Left kidney (tissue), 1 donor: ENCODE measurements at regions not wholly inside any gene's neighbourhood (a gene's known extent, or its start where the extent isn't known, plus 50 kb on each side); places are given as distances from the start of the nearest gene placed in this dataset.
"Not testable (repeated sequence)": the region's sequence is repeated elsewhere in the genome, so short reads cannot be mapped to it uniquely, and the experiment has no call there.

ENCODE experiments used
- DNase-seq: peaks from one replicate; pipeline ENCODE4 v3.0.0-alpha.2; 2013

DNA sequence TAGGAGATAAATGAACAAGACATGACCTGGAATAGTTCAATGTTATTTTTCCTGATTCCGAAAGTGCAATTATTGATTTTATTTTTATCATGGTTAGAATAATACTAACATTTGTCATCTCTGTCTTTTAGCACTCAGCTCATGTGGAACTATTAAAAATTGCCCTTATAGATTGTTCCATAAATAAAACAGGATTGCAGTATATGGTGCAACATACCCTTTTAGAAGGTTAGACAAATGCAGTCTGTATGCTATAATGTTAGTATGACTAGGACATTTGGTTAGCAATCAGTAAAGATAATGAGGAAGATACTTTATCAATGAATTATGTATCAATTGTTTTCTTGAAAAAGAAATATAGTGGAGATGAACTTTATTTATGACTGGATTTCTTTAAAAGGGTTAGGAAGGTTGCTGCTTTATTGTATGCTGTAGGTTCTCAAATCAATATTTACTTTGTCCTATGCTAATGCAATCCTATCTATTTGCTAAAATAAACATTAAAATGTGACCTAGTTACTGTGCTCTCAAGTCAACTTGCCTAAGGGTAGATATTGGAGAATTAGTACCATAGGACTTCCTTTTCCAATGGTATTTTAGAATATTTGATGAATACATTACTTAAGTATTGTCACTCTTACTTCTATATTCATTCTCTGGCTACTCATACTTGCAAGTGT is 348.9 kb upstream of the ISL1 start:
- DNase-seq = no peak

DNA sequence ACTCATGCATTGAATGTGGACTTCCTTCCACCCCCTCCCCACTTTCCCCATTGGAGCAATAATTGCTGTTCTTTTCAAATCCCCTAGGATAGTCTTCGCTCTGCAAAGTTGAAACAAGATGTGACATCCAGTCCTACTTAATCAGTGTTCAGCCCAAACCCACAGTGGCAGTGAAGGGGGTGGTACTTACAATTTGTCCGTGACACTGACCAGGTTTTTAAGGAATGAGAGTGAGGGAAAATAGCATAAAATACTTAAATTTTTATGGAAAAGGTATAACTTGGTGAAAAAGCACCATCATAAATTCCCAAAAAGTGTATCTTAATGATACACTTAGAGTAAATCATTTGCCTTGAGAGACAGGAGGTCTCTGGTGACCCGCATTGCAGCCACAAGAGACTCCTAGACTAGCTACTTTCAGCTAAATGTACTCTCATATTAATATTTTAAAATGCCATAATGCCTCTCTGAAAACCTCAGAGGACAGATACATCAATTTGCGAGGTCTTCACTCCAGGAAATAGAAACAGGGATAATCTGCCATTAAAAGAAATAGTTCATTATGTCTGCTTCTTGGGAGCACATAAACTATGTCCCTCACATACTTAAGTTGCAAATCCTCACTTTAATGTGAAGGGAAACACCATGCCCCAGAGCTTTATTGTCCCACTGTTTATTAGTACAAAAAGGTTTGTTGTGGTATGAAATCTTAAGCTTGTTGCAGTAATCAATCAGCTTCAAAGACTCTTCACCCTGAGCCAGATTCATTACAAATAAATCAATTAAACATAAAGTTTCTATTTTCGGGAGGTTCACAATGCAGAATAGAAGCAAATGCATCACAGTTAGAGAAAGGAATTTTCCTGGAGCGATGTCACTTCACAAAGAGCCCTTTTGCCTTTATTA is 343.6 kb upstream of the ISL1 start:
- DNase-seq = no peak

DNA sequence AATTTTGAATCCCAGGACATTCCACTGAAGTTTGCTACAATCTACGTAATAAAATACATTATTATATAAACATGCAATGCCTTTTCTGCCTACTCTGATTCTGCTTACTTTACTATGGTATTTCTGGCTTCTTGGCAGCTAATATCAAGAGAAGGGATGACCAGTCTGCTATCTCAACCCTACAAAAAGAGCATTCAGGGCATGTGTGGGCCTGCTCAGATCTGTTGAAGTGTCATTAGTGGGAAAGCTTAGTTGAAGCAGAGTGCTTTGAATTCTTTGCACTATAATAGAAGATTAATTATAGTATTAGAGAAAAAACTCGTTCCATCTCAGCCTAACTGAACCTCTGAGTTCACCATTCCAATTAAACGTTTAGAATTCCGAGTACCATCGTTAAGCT is 339.5 kb upstream of the ISL1 start:
- no peak for DNase-seq

DNA sequence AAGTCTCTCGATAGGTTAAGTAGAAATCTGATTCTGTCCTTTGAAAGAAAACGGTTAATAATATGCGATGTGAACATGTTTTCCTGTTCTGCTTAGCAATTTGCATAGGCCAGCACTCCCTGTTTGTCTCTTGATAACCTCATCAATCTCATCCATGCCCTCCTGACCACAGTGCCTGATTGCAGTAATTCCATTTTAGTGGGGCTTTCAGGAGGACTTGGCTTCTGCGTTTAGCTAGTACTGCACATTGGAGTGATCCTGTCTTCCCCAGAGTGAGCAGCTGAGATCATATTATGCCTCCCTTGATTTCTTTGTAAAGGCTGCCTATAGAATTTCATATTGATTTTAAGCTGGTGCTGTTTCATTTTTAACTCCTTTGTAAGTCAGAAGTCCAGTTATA is 335.9 kb upstream of the ISL1 start:
- no peak for DNase-seq

DNA sequence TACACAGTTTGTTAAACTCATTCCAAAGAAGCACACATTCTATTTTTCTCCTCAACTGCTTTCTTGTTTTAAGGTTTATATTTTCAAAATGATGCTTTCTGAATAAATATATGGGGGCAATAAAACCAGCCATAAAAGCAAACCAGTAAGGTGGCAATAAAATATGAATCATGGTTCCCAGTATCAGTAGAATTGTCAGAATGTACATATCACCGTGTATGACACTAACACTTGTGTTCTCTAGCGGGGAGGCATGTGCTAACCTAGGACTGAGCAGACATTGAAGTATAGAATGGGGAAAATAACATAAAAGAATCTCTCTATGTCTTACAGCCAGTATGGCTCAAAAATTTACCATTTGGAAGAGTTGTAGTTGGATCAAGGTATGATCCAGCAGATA is 329.9 kb upstream of the ISL1 start:
- DNase-seq = no peak

DNA sequence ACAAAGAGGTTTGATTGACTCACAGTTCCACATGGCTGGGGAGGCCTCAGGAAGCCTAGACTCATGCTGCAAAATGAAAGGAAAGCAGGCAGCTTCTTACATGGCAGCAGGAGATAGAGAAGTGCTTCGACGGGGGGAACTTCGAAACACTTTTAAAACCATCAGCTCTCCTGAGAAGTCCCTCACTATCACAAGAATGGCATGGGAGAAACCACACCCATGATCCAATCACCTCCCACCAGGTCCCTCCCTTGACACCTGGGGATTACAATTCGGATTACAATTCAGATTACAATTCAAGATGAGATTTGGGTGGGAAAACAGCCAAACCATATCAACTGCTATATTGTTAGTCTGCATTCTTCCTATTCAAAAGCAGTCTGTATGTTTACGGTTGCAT is 322.3 kb upstream of the ISL1 start:
- DNase-seq = no peak

DNA sequence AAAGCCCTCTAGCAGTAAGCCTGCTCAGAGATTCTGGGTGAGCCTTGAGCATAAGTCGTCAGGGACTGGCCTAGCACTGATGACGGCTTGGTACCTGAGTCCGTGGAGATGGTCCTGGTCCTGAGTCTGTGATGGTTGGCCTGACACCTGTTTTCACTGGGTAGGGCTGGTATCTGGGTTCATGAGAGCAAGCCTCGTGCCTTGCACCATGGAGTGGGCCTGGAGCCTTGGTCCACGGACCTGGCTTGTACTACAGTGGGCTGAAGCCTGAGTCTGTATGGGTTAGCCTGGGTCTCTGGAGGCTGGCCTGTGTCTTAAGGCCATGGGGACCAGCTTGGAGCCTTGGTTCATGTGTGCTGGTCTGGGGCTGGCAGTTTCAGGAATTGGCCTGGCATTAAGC is 310.3 kb upstream of the ISL1 start:
- DNase-seq = no peak

DNA sequence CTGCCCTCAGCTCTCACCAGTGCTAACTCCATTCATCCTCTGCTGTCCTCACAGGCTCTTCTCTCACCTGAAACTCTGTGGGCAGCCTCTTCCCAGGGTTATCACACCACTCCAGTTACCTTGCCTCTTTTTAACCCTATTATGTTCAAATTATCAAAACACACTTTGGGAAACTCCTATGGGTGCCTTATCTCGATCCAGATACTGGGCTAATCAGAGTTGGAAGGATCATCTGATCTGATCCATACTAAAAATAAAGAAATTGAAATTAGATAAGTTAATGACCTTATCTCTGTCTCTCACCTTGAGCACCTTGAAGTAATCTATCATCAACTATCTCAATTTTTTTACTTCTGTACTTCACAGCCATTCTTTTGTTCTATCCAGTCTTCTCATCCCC is 300.5 kb upstream of the ISL1 start:
- no peak for DNase-seq

DNA sequence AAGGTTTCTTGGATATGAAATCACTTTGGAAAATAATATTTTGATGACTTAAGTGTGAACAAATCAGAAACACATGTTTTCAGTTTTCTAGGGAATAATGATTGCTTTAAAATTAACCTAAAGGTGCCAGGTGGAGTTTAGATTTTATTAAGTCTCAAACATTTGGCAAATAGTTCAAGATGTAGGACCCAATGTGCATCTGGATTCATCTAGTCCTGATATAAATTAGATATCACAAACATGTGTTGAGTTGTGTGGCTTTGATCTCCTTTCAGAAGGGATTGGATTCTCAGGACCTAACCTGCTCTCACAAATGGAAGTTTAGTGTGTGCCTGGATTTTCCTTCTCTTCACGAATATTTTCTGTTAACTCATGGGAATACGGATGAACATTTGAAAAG is 291.4 kb upstream of the ISL1 start:
- DNase-seq = no peak

DNA sequence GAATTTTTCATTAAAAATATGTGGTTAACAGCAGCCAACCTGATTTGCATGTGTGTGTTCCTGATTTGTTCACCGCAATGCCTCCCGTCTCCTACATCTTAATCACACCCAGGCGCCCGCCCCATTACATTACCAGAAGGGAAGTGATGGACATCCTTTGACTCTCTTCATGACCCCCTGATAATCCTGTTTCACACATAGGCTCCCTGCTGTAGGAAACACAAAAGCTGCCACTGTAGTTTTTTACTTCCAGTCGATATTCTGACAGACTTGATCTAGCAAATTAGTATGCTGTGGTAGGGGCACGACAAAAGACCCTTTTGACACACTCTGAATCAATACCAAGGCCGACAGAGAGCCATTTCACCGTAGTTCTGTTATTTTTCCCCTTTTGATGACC is 287.8 kb upstream of the ISL1 start:
- no peak for DNase-seq

DNA sequence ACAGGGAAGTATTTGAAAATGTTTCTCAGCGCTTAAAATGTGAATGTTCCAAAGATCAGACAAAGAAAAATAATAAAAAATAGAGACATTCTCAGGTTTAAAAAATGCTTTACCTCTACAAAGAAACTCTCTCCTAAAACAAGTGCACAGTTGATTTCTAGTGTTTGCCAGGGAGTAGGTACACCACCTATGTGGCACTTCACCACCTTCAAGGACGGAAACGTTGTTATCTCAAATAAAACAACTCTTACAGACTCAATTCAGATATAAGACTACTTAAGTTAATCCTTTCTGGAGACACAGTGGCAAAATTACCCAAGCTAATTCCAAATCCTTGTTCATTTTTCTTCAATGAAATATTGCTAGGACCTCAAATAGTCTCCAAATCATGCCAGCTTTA is 286.4 kb upstream of the ISL1 start:
- DNase-seq = no peak

DNA sequence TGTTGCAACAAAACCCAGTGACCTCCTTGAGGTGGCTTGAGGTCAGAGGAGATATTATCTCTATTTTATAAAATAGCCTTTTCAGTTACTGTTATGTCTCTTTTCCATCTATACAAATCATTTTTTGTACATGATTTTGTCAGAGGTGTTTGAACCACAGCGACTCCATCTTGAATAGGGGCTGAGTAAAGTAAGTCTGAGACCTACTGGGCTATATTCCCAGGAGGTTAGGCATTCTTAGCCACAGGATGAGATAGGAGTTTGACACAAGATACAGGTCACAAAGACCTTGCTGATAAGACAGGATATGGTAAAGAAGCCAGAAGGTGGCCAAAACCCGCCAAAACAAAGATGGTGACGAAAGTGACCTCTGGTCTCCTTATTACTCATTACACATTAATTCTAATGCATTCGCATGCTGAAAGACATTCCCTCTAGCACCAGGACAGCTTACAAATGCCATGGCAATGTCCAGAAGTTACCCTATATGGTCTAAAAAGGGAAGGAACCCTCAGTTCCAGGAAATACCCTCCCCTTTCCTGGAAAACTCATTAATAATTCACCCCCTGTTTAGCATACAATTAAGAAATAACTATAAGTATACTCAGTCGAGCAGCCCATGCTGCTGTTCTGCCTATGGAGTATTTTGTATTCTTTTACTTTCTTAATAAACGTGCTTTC is 283.9 kb upstream of the ISL1 start:
- DNase-seq = no peak

DNA sequence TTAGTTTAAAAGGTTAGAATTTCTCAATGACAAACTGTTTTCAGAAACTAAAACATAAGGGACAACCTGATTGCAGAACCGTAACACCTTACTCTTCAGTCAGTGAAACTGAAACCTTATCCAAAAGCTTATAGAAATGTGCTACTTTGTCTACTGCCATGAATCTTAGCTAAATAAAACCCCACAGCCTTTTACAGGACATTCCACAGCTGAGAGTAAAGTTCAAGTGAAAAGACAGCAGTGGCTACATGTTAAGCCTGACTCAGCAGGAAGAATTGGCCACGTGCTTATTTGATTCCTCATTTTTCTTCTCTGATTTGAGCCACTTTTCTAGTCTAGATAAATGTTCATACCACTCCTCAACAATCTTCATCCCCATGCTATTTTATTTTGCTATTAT is 278.7 kb upstream of the ISL1 start:
- DNase-seq = peak; percentile 0

DNA sequence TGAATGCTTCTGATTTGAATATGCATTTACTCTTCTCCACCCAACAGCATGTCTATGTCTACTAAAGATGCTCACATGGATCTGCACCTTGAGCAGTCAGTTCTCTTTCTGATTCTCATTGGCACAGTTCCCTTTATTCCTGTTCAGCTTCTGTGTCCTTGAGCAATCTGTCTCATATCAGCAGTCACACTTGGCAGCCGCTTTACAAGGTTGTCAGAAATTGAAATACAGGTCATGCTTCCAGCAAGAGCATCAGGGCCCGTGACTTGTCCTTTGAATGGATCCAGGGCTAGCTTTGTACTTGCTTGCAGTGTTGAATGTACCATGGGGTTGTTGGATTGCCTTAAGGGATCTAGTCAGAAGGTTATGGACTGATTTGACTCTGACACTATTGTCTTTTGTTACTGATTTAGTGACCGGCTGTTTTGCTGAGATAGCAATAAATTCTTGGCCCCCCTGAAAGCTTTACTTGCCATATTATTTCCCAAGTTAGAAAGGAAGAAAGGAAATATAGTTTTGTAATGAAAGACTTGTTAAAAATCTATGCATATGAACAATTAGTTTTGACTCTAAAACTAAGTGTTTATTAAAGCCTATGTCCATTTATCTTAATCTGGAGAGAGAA is 273.4 kb upstream of the ISL1 start:
- no peak for DNase-seq

DNA sequence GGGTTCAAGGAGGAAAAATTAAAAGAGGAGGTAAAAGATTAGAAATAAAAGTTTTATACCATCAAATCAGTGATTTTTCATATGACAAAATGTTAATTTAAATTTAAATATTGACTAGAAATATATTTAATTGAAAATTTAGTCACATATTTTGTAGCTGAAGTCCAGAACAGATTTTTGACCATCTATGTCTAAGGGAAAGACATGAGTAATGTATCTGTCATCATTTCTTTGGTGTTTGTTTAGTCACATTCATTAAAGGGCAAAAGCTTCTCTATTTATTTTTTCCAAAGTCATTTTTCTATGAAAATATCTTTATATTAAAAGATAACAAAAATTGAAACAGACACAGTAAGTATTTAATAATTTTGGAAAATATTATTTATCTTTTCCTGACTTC is 252.0 kb upstream of the ISL1 start:
- no peak for DNase-seq

DNA sequence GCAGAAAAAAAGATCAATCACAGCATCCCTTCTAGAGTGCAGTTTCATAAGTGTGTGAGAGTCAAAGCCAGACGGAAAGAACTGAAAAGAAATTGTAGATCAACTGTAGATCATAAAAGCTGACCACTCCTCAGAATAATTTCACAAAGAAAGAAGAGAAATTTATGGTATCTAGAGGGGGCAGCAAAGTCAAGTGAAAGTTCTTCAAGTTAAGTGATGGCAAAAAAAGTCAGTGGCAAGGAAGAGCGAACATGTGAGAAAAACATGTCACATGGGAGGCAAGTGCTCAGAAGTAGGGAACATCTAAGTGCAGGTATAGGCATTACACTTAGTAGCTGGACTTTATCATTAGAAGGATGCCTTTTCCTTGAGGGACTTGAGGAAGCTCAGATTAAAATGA is 245.1 kb upstream of the ISL1 start:
- DNase-seq = no peak

DNA sequence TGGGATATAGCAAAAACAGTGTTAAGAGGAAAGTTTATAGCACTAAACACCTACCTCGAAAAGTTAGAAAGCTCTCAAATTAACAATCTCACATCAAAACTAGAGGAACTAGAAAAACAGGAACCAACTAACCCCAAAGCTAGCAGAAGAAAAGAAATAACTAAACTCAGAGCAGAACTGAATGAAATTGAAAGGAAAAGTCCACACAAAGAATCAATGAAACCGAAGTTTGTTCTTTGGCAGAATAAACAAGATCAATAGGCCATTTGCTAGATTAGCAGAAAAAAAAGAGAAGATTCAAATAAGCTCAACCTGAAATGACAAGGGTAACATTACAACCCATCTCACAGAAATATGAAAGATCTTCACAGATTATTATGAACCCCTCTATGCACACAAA is 234.8 kb upstream of the ISL1 start:
- no peak for DNase-seq

DNA sequence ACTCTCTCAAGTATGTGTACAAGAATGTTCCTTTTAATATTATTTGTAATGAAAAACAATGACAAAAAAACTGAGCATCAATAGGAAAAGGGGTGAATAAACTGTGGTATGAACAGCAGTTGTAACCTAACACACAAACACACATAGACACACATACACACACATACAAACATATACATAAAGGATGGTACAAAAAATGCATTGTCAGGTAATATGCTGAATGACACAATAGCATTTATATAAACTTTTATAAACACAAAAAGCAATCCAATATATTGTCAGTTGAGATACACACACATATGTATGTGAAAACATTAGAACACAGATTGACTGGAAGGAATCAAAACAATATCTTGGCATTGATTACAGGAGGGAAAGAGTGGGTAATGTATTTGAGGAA is 227.0 kb upstream of the ISL1 start:
- DNase-seq = no peak

DNA sequence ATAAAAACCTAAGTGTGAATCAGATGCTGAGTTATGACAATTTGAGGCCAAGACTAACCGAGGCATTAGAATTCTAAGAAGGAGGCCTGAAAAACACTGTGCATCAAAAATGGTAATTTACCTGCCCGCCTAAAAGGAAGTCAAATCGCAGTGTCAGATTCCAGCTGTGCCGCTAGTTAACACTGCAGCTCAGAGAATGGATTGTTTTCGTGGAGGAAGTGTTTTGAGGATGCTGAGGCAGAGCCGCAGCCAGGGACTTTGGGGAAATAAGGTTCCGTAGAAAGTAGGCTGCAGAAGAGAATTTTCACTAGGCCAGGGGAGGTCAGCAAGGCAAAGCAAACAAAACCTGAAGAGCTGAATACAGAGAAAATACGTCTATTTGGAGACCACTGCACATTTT is 226.4 kb upstream of the ISL1 start:
- DNase-seq = no peak

DNA sequence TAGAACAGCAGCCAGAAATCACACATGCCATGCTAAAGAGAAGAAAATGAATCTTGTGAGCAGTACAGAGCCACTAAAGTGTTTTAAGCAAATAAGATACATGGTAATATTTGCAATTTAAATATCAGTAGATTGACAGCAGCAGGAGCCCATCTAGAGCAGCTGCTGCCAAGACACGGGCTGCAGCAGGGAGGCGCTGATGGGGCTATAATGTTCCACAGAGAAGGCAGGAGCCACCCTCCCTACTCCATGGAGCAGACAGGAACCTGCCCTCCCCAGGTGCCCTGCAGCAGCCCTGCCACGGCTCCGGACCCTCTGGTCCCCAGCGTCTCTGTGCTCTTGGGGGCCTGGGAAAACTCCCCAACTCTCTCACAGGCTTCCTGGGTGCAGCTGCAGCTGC is 224.1 kb upstream of the ISL1 start:
- DNase-seq = no peak

DNA sequence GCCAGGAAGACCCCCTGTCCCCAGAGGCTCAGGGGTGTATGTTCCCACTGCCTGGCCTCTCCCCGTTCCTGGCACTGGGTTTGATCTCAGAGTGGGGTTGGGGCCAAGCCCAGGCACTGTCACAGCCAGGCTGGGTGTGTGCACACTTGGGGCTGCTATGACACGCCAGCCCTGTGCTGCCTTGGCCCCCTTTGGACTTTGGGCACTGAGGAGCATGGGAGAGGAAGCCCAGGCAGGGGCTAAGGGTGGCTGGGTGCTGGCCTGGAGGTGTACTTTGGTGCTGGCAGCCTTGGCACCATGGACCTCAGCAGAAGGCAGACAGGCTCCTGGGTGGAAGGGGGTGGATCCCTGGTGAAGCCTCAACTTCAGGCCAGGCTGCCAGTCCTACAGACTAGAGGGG is 223.6 kb upstream of the ISL1 start:
- DNase-seq = no peak

DNA sequence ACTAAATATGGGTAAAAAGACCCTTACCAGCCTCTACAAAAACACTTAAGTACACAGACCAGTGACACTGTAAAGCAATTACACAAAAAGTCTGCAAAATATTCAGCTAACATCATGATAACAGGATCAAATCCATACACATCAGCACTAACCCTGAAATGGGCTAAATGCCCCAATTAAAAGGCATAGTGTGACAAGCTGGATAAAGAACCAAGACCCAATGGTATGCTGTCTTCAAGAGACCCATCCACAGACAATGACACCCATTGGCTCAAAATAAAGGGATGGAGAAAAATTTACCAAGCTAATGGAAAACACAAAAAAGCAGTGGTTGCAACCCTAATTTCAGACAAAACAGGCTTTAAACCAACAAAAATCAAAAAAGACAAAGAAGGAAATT is 221.0 kb upstream of the ISL1 start:
- DNase-seq = no peak

DNA sequence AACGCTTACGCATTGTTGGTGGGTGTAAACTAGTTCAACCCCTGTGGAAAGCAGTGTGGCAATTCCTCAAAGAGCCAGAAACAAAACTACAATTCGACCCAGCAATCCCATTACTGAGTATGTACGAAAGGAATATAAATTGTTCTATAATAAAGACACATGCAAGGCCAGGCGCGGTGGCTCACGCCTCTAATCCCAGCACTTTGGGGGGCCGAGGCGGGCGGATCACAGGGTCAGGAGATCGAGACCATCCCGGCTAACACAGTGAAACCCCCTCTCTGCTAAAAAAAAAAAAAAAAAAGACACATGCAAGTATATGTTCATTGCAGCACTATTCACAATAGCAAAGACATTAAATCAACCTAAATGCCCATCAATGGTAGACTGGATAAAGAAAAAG is 217.6 kb upstream of the ISL1 start:
- DNase-seq = not testable (repeated sequence)
